Spleen (tissue), 7 donors: ENCODE measurements at regions not wholly inside any gene's neighbourhood (a gene's known extent, or its start where the extent isn't known, plus 50 kb on each side); places are given as distances from the start of the nearest gene placed in this dataset.

Experiments
- CTCF ChIP-seq, 11 experiments: fragments of 200-600 bp in 7 of 11; fragments of 450-650 bp in 4 of 11; sonication (generic) in 4 of 11; IDR thresholded peaks in 8 of 11; conservative IDR thresholded peaks in 3 of 11; 1 replicate in 7 of 11; 2 replicates in 4 of 11; pipeline versions ENCODE4 v1.4.0 to v1.8.0; 2016 to 2021; ENCODE audit warnings: antibody characterized with exemption in 11 of 11, inconsistent platforms in 4 of 11, mild to moderate bottlenecking in 1 of 11
- POLR2A ChIP-seq, 3 donors: fragments of 450-650 bp; IDR thresholded peaks; one replicate each; pipeline ENCODE4 v1.5.1; 2017; ENCODE audit warnings: antibody characterized with exemption in 3 of 3, mild to moderate bottlenecking in 1 of 3
- POLR2AphosphoS5 ChIP-seq, 3 donors: sonication (generic); formaldehyde crosslinking; IDR thresholded peaks; one replicate each; pipeline ENCODE4 v1.5.1; 2017; ENCODE audit warnings: antibody characterized with exemption in 3 of 3
- donor health status: DM: no; HTN: no; CAD: no; lungs with moderate emphysema.
- donor health status: DM: no; HTN: no; CAD: no.
- donor health status: DM: no; HTN: no; CAD: no.

DNA sequence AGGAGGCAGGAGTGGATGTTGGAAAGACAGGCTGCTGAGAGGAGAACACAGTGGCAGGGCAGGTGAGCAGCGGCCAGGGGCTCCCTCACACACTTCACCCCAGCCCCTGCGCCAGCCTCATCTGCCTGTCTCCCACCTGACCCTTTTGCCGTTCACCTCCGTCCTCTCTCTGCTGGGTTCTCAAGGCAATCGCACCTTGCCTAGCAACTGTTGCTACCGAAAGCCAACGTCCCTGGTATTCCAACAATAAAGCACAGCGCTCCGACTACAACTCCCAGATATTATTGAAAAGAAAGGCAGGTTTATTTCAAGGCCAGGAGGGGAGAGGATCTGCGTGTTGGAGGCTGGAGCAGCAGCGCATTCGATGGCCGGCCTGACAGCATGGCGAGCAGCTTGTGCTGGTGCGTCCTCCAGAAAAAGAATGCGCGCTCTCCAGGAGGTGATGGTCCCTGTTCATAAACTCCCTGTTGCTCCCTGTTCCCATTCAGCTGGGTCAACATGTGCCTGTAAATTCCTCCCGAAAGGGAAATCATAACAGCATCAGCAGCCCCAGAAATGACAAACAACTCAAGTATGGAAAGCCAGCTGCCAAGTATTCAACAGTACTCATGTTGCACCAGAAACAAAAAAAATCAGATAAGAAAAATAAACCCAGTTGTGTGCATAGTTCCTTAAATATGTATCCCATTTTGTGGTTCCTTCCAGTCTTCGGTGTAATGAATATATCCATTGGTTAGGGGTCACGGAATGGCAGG lies 153.0 kb upstream of the DIO3 start:
- TF ChIP-seq CTCF (IDR thresholded peaks at IDR 0.05 in 8 of 11, conservative IDR thresholded peaks at IDR 0.05 in 3 of 11): no peak
- TF ChIP-seq POLR2AphosphoS5 (IDR thresholded peaks at IDR 0.05): no peak
- no peak for TF ChIP-seq POLR2A (IDR thresholded peaks at IDR 0.05)
